HG03103 (cell line): ENCODE measurements at regions not wholly inside any gene's neighbourhood (a gene's known extent, or its start where the extent isn't known, plus 50 kb on each side); places are given as distances from the start of the nearest gene placed in this dataset.

Experiments used
- ATAC-seq: cut with Tn5 transposase; IDR thresholded peaks from one replicate; pipeline ENCODE4 v1.9.1; 2021; ENCODE audit warnings: low read depth; ENCODE audit not compliant: unreplicated experiment

- no peak for ATAC-seq
These were observed 720.6 kb downstream of the RWDD3 start for GRCh38 chr1:95954585-95954984.

GRCh38 chr1:95956215-95956614, 722.2 kb downstream of the RWDD3 start:
- ATAC-seq, result no peak

GRCh38 chr1:95957748-95958147, 723.7 kb downstream of the RWDD3 start:
- ATAC-seq, result no peak

- ATAC-seq, result no peak
These were observed 732.9 kb downstream of the RWDD3 start for GRCh38 chr1:95966866-95967265.

- no peak for ATAC-seq
These were observed 740.6 kb downstream of the RWDD3 start for GRCh38 chr1:95974586-95974985.

GRCh38 chr1:95982711-95983110, 738.9 kb upstream of the PTBP2 start:
- no peak for ATAC-seq

GRCh38 chr1:95983831-95984230, 737.8 kb upstream of the PTBP2 start:
- no peak for ATAC-seq

- no peak for ATAC-seq
These were observed 736.7 kb upstream of the PTBP2 start for GRCh38 chr1:95984798-95985374.

GRCh38 chr1:95990033-95990432, 731.6 kb upstream of the PTBP2 start:
- ATAC-seq, result no peak

GRCh38 chr1:95991787-95992520, 729.6 kb upstream of the PTBP2 start:
- ATAC-seq, result no peak

GRCh38 chr1:95994643-95995042, 726.9 kb upstream of the PTBP2 start:
- no peak for ATAC-seq

- ATAC-seq, result no peak
These were observed 719.4 kb upstream of the PTBP2 start for GRCh38 chr1:96002201-96002600.

- no peak for ATAC-seq
These were observed 718.3 kb upstream of the PTBP2 start for GRCh38 chr1:96002969-96003964.

- no peak for ATAC-seq
These were observed 711.7 kb upstream of the PTBP2 start for GRCh38 chr1:96009831-96010434.

- ATAC-seq, result no peak
These were observed 710.0 kb upstream of the PTBP2 start for GRCh38 chr1:96011606-96012005.

GRCh38 chr1:96016219-96016618, 705.4 kb upstream of the PTBP2 start:
- no peak for ATAC-seq

- no peak for ATAC-seq
These were observed 701.2 kb upstream of the PTBP2 start for GRCh38 chr1:96020378-96020777.

- ATAC-seq, result no peak
These were observed 696.5 kb upstream of the PTBP2 start for GRCh38 chr1:96025062-96025461.

GRCh38 chr1:96028071-96028470, 693.5 kb upstream of the PTBP2 start:
- ATAC-seq, result no peak

- no peak for ATAC-seq
These were observed 691.3 kb upstream of the PTBP2 start for GRCh38 chr1:96030312-96030711.

GRCh38 chr1:96034006-96034405, 687.6 kb upstream of the PTBP2 start:
- ATAC-seq, result no peak
